GM12878 (cell line): ENCODE measurements at regions not wholly inside any gene's neighbourhood (a gene's known extent, or its start where the extent isn't known, plus 50 kb on each side); places are given as distances from the start of the nearest gene placed in this dataset.

Source experiments
- ATAC-seq: fragments of 200-7000 bp; cut with Tn5 transposase; 3 replicates; pipeline ENCODE4 v1.9.1; 2020; ENCODE audit warnings: mild to moderate bottlenecking, moderate library complexity
- BruUV-seq: library from RNA; stranded (reverse); fragments of 400-500 nt; replicated peaks from 2 replicates; lab custom pipeline; 2021; lab: Mats Ljungman, UMichigan
- CTCF ChIA-PET: fragments of 300-600 bp; sonication (Branson Sonifier 250); formaldehyde crosslinking; extraction: SDS; loops from one replicate; lab custom pipeline; 2021; ENCODE audit warnings: inconsistent platforms; lab: Yijun Ruan, JAX
- POLR2A ChIA-PET: fragments of 350-600 bp; formaldehyde crosslinking; extraction: SDS; loops from one replicate; lab custom pipeline; 2021; ENCODE audit warnings: inconsistent platforms; lab: Charles Lee
- RAD21 ChIA-PET: fragments of 300-600 bp; sonication (Branson Sonifier 250); formaldehyde crosslinking; loops from one replicate; lab custom pipeline; 2023; ENCODE audit warnings: antibody characterized with exemption; ENCODE audit not compliant: unreplicated experiment; lab: Charles Lee
- SMC1A ChIA-PET: fragments of 300-600 bp; sonication (Branson Sonifier 250); formaldehyde crosslinking; loops from one replicate; lab custom pipeline; 2023; ENCODE audit not compliant: unreplicated experiment, uncharacterized antibody; lab: Charles Lee
- DNase-seq: peaks from one replicate; pipeline ENCODE4 v3.0.0-alpha.2; 2011; ENCODE audit warnings: low read depth, low spot score
- FAIRE-seq: peaks from 3 replicates; lab custom pipeline; 2011; peaks lifted over from hg19 to GRCh38; lab: Jason Lieb, UNC
- H2AFZ ChIP-seq: 2 replicates; pipeline ENCODE4 v1.6.0; 2011; ENCODE audit warnings: low read depth, low read length, control low read depth; ENCODE audit not compliant: control insufficient read depth
- H3K27ac ChIP-seq: 2 replicates; pipeline ENCODE4 v1.5.1; 2011; ENCODE audit warnings: control low read depth; ENCODE audit not compliant: control insufficient read depth, insufficient read depth
- H3K27me3 ChIP-seq, 2 experiments: replicated peaks in 1 of 2; 2 replicates each; pipeline versions ENCODE4 v1.6.0 to v1.6.1; 2011; ENCODE audit warnings: low read length in 1 of 2; ENCODE audit not compliant: control insufficient read depth in 2 of 2, insufficient read depth in 2 of 2
- H3K36me3 ChIP-seq, 2 experiments: 2 replicates each; pipeline ENCODE4 v1.5.1; 2011; ENCODE audit warnings: low read length in 1 of 2; ENCODE audit not compliant: control insufficient read depth in 2 of 2, insufficient read depth in 2 of 2
- H3K4me1 ChIP-seq: 2 replicates; pipeline ENCODE4 v1.6.1; 2011; ENCODE audit warnings: mild to moderate bottlenecking, low read length, moderate library complexity, mixed read lengths; ENCODE audit not compliant: control insufficient read depth, insufficient read depth
- H3K4me2 ChIP-seq: 2 replicates; pipeline ENCODE4 v1.6.0; 2011; ENCODE audit warnings: control low read depth; ENCODE audit not compliant: control insufficient read depth, insufficient read depth
- H3K4me3 ChIP-seq: fragments of 200-600 bp; sonication (generic); 2 replicates; pipeline ENCODE4 v1.5.1; 2016
- H3K79me2 ChIP-seq: 2 replicates; pipeline ENCODE4 v1.6.0; 2011; ENCODE audit warnings: low read length; ENCODE audit not compliant: control insufficient read depth, insufficient read depth
- H3K9ac ChIP-seq: 2 replicates; pipeline ENCODE4 v1.8.0; 2011; ENCODE audit warnings: low read length, control low read depth, mixed read lengths; ENCODE audit not compliant: control insufficient read depth, insufficient read depth
- H3K9me3 ChIP-seq: replicated peaks from 3 replicates; pipeline ENCODE4 v1.5.1; 2011; ENCODE audit warnings: mild to moderate bottlenecking, low read length; ENCODE audit not compliant: control insufficient read depth, insufficient read depth
- H4K20me1 ChIP-seq: 2 replicates; pipeline ENCODE4 v1.6.0; 2011; ENCODE audit not compliant: control insufficient read depth, insufficient read depth
- RCOR1 ChIP-seq: conservative IDR thresholded peaks from 2 replicates; pipeline ENCODE4 v1.6.1; 2012; ENCODE audit warnings: low read depth, low read length, improper control_type of control experiment
- WGBS: methylation state at CpG from one replicate; pipeline ENCODE4 v1.1.6; 2016; ENCODE audit warnings: low lambda C conversion rate; ENCODE audit not compliant: insufficient replicate concordance, insufficient coverage; ENCODE audit errors: missing lambda C conversion rate; 5-methylcytosine and 5-hydroxymethylcytosine counted together
- in situ Hi-C: fragments of 300-500 bp; cut with MboI; formaldehyde crosslinking; loops from 9 replicates; pipeline ENCODE4 v1.14.3; 2018; ENCODE audit warnings: mixed read lengths
- intact Hi-C: fragments of 100-400 bp; cut with micrococcal nuclease; formaldehyde crosslinking; loops from one replicate; pipeline ENCODE4 v1.14.2; 2022; ENCODE audit not compliant: unreplicated experiment
- TF ChIP-seq, protein P1 (sequence below): IDR thresholded peaks from 2 replicates; pipeline ENCODE4 v1.6.1; 2011; ENCODE audit warnings: low read depth, mild to moderate bottlenecking, low read length, moderate library complexity, borderline replicate concordance; ENCODE audit errors: extremely low read depth
- TF ChIP-seq, protein P2 (sequence below): fragments of 450-650 bp; IDR thresholded peaks from 2 replicates; pipeline ENCODE4 v1.6.1; 2017; ENCODE audit warnings: mild to moderate bottlenecking, moderate library complexity
- TF ChIP-seq, protein P3 (sequence below): IDR thresholded peaks from 2 replicates; pipeline ENCODE4 v1.6.1; 2011; ENCODE audit warnings: mild to moderate bottlenecking, low read depth, low read length, moderate library complexity; ENCODE audit not compliant: insufficient replicate concordance
- TF ChIP-seq, protein P4 (sequence below): IDR thresholded peaks from 2 replicates; pipeline ENCODE4 v1.6.1; 2012; ENCODE audit warnings: improper control_type of control experiment, low read depth, low read length; ENCODE audit not compliant: insufficient replicate concordance

DNA sequence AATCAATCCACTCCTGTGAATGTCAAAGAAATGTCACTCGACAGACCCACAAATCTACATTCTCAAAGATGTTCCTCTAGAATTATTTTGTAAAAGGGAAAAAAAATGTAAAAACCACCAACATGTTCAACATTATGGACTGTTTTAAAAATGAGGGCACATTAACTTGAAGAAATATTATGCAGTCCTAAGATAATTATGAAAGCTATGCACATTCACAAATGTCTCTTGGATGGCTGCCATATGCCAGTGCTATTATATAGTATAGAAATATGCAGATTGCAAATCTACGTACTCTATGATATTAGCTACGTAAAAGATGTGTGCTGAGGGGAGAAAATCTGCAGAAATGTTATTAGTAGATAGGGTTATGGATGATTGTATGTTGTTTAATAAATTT is 334.2 kb downstream of the BMP4 start:
- H3K27ac ChIP-seq: no peak overlapping the region
- no peak overlapping the region for H3K4me3 ChIP-seq
- no peaks in the 10 kb centered on the region for H3K36me3 ChIP-seq
- ChIA-PET SMC1A (interaction anchor here (1.0 to 1.5 kb wide), 4 partner anchors 8 to 79 kb away, joined by 3 to 5 read pairs (median 4); no protein-coding TSS in a partner anchor), RAD21 (no interaction called here), CTCF (no interaction called here), POLR2A (no interaction called here)
- no peak for ATAC-seq
- H2AFZ ChIP-seq: no peak overlapping the region
- H3K4me1 ChIP-seq: peaks cover 16% of the 10 kb centered on the region
- TF ChIP-seq, protein P1, sequence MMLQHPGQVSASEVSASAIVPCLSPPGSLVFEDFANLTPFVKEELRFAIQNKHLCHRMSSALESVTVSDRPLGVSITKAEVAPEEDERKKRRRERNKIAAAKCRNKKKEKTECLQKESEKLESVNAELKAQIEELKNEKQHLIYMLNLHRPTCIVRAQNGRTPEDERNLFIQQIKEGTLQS: no peak
- TF ChIP-seq, protein P2, sequence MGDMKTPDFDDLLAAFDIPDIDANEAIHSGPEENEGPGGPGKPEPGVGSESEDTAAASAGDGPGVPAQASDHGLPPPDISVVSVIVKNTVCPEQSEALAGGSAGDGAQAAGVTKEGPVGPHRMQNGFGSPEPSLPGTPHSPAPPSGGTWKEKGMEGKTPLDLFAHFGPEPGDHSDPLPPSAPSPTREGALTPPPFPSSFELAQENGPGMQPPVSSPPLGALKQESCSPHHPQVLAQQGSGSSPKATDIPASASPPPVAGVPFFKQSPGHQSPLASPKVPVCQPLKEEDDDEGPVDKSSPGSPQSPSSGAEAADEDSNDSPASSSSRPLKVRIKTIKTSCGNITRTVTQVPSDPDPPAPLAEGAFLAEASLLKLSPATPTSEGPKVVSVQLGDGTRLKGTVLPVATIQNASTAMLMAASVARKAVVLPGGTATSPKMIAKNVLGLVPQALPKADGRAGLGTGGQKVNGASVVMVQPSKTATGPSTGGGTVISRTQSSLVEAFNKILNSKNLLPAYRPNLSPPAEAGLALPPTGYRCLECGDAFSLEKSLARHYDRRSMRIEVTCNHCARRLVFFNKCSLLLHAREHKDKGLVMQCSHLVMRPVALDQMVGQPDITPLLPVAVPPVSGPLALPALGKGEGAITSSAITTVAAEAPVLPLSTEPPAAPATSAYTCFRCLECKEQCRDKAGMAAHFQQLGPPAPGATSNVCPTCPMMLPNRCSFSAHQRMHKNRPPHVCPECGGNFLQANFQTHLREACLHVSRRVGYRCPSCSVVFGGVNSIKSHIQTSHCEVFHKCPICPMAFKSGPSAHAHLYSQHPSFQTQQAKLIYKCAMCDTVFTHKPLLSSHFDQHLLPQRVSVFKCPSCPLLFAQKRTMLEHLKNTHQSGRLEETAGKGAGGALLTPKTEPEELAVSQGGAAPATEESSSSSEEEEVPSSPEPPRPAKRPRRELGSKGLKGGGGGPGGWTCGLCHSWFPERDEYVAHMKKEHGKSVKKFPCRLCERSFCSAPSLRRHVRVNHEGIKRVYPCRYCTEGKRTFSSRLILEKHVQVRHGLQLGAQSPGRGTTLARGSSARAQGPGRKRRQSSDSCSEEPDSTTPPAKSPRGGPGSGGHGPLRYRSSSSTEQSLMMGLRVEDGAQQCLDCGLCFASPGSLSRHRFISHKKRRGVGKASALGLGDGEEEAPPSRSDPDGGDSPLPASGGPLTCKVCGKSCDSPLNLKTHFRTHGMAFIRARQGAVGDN: no peak
- TF ChIP-seq, protein P3, sequence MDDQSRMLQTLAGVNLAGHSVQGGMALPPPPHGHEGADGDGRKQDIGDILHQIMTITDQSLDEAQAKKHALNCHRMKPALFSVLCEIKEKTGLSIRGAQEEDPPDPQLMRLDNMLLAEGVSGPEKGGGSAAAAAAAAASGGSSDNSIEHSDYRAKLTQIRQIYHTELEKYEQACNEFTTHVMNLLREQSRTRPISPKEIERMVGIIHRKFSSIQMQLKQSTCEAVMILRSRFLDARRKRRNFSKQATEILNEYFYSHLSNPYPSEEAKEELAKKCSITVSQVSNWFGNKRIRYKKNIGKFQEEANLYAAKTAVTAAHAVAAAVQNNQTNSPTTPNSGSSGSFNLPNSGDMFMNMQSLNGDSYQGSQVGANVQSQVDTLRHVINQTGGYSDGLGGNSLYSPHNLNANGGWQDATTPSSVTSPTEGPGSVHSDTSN: no peak
- no peak for TF ChIP-seq RCOR1
- TF ChIP-seq, protein P4, sequence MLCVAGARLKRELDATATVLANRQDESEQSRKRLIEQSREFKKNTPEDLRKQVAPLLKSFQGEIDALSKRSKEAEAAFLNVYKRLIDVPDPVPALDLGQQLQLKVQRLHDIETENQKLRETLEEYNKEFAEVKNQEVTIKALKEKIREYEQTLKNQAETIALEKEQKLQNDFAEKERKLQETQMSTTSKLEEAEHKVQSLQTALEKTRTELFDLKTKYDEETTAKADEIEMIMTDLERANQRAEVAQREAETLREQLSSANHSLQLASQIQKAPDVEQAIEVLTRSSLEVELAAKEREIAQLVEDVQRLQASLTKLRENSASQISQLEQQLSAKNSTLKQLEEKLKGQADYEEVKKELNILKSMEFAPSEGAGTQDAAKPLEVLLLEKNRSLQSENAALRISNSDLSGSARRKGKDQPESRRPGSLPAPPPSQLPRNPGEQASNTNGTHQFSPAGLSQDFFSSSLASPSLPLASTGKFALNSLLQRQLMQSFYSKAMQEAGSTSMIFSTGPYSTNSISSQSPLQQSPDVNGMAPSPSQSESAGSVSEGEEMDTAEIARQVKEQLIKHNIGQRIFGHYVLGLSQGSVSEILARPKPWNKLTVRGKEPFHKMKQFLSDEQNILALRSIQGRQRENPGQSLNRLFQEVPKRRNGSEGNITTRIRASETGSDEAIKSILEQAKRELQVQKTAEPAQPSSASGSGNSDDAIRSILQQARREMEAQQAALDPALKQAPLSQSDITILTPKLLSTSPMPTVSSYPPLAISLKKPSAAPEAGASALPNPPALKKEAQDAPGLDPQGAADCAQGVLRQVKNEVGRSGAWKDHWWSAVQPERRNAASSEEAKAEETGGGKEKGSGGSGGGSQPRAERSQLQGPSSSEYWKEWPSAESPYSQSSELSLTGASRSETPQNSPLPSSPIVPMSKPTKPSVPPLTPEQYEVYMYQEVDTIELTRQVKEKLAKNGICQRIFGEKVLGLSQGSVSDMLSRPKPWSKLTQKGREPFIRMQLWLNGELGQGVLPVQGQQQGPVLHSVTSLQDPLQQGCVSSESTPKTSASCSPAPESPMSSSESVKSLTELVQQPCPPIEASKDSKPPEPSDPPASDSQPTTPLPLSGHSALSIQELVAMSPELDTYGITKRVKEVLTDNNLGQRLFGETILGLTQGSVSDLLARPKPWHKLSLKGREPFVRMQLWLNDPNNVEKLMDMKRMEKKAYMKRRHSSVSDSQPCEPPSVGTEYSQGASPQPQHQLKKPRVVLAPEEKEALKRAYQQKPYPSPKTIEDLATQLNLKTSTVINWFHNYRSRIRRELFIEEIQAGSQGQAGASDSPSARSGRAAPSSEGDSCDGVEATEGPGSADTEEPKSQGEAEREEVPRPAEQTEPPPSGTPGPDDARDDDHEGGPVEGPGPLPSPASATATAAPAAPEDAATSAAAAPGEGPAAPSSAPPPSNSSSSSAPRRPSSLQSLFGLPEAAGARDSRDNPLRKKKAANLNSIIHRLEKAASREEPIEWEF: no peak
- no peak overlapping the region for H3K9ac ChIP-seq
- no peak for DNase-seq
- in situ Hi-C loops (no loop called here), intact Hi-C loops (no loop called here)
- no peak overlapping the region for H3K4me2 ChIP-seq
- H3K27me3 ChIP-seq: no peaks in the 10 kb centered on the region
- no peaks in the 10 kb centered on the region for H4K20me1 ChIP-seq
- FAIRE-seq: no peak
- 97% methylated on average over 3 of the region's 3 CpGs for WGBS
- no TSS peak for BruUV-seq
- no peaks in the 10 kb centered on the region for H3K79me2 ChIP-seq
- no peaks in the 10 kb centered on the region for H3K9me3 ChIP-seq
